ENCODE measurements at regions not wholly inside any gene's neighbourhood (a gene's known extent, or its start where the extent isn't known, plus 50 kb on each side); places are given as distances from the start of the nearest gene placed in this dataset.

DNA sequence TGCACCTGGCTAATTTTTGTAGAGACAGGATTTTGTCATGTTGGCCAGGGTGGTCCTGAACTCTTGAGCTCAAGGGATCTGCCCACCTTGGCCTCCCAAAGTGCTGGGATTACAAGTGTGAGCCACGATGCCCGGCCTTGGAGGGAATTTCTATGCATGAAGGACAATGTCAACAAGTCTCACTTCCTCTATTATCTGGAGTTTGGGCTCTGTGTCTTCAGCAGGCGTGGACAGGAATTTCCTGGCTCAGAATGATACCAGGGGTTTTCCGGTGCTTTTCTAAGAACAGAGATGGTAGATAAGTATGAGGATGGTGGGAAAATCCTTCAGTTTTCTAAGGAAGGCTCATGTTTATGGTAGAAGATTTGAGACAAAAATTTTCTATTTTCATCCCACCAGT, 75.0 kb upstream of the CCDC60 start:
- ChIA-PET POLR2A (no interaction called here), CTCF (interaction anchor here (1.4 kb wide), 1 partner anchor 23 kb away, joined by 3 read pairs; no protein-coding TSS in a partner anchor)
- no peak overlapping the region for H3K27ac ChIP-seq (ENCODE audit: low read depth in 2 of 2, low read length in 1 of 2)
- H3K4me2 ChIP-seq: no peak overlapping the region
- H3K9me3 ChIP-seq: no peaks in the 10 kb centered on the region
- TF ChIP-seq CHD2 (IDR thresholded peaks at IDR 0.05; ENCODE audit: low read length, partially characterized antibody): no peak
- TF ChIP-seq, protein P1, sequence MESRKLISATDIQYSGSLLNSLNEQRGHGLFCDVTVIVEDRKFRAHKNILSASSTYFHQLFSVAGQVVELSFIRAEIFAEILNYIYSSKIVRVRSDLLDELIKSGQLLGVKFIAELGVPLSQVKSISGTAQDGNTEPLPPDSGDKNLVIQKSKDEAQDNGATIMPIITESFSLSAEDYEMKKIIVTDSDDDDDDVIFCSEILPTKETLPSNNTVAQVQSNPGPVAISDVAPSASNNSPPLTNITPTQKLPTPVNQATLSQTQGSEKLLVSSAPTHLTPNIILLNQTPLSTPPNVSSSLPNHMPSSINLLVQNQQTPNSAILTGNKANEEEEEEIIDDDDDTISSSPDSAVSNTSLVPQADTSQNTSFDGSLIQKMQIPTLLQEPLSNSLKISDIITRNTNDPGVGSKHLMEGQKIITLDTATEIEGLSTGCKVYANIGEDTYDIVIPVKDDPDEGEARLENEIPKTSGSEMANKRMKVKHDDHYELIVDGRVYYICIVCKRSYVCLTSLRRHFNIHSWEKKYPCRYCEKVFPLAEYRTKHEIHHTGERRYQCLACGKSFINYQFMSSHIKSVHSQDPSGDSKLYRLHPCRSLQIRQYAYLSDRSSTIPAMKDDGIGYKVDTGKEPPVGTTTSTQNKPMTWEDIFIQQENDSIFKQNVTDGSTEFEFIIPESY (IDR thresholded peaks at IDR 0.05; ENCODE audit: borderline replicate concordance, low read depth): no peak
- no peak for TF ChIP-seq FOXJ3 (CRISPR knock-in tag; IDR thresholded peaks at IDR 0.05)
- TF ChIP-seq TCF12 (IDR thresholded peaks at IDR 0.05): no peak
- TF ChIP-seq MEF2A (IDR thresholded peaks at IDR 0.05; ENCODE audit: borderline replicate concordance, low read depth): no peak
- no peak for TF ChIP-seq FOSL2 (IDR thresholded peaks at IDR 0.05; ENCODE audit: borderline replicate concordance, low read depth)
- no peak for TF ChIP-seq RXRA (IDR thresholded peaks at IDR 0.05; ENCODE audit: borderline replicate concordance, low read depth)
- TF ChIP-seq, protein P2, sequence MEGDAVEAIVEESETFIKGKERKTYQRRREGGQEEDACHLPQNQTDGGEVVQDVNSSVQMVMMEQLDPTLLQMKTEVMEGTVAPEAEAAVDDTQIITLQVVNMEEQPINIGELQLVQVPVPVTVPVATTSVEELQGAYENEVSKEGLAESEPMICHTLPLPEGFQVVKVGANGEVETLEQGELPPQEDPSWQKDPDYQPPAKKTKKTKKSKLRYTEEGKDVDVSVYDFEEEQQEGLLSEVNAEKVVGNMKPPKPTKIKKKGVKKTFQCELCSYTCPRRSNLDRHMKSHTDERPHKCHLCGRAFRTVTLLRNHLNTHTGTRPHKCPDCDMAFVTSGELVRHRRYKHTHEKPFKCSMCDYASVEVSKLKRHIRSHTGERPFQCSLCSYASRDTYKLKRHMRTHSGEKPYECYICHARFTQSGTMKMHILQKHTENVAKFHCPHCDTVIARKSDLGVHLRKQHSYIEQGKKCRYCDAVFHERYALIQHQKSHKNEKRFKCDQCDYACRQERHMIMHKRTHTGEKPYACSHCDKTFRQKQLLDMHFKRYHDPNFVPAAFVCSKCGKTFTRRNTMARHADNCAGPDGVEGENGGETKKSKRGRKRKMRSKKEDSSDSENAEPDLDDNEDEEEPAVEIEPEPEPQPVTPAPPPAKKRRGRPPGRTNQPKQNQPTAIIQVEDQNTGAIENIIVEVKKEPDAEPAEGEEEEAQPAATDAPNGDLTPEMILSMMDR (IDR thresholded peaks at IDR 0.05): no peak
- no peak for TF ChIP-seq YY1 (IDR thresholded peaks at IDR 0.05; ENCODE audit: low read depth)
- no peak for TF ChIP-seq SIN3A (IDR thresholded peaks at IDR 0.05; ENCODE audit: borderline replicate concordance, low read depth, low read length)
- no peaks in the 10 kb centered on the region for H3K79me2 ChIP-seq (ENCODE audit: insufficient read depth)
- no peak overlapping the region for H3K4me3 ChIP-seq (ENCODE audit: low read depth in 2 of 2, low read length in 1 of 2)
- H4K20me1 ChIP-seq (ENCODE audit: insufficient read depth): no peaks in the 10 kb centered on the region
- no peaks in the 10 kb centered on the region for H3F3A ChIP-seq (replicated peaks; ENCODE audit: insufficient read depth)
- H3K9me2 ChIP-seq: no peaks in the 10 kb centered on the region
- H3K4me1 ChIP-seq (ENCODE audit: control insufficient read depth in 1 of 2, insufficient read depth in 2 of 2, low read depth in 1 of 2, low read length in 1 of 2): no peaks in the 10 kb centered on the region; a peak in 1 of 4 replicates
- H3K36me3 ChIP-seq (replicated peaks in 1 of 2; ENCODE audit: control insufficient read depth in 1 of 2, insufficient read depth in 2 of 2, low read length in 1 of 2): no peaks in the 10 kb centered on the region
- H3K27me3 ChIP-seq (ENCODE audit: insufficient read depth): no peaks in the 10 kb centered on the region
- WGBS (ENCODE audit: low lambda C conversion rate): 25% methylated on average over 4 of the region's 4 CpGs
- no peak overlapping the region for H3K9ac ChIP-seq
- DNase-seq: no peak
- no peak overlapping the region for H2AFZ ChIP-seq (ENCODE audit: low read depth)

DNA sequence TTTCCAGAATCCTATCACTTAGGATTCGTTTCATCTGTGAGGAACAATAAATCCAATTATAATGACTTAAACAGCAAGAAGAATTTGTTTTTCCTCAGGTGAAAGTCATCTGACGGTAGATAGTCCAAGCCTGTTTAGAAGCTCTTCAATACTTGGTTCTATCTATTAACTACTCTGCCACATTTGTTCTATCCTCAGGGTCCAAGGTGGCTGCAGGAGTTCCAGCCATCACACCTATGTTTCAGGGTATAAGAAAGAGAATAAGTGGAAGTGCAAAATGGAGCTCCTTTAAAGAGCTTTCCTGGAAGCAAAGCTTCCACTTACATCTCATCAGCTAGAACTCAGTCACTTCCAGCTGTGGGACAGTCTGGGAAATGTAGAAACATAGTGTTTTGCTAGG, 72.1 kb upstream of the CCDC60 start:
- POLR2A ChIA-PET: no interaction called here
- H3K36me3 ChIP-seq (replicated peaks in 1 of 2; ENCODE audit: control insufficient read depth in 1 of 2, insufficient read depth in 2 of 2, low read length in 1 of 2): no peaks in the 10 kb centered on the region
- no peaks in the 10 kb centered on the region for H3K9me2 ChIP-seq
- no peaks in the 10 kb centered on the region for H3K79me2 ChIP-seq (ENCODE audit: insufficient read depth)
- TF ChIP-seq, protein P3, sequence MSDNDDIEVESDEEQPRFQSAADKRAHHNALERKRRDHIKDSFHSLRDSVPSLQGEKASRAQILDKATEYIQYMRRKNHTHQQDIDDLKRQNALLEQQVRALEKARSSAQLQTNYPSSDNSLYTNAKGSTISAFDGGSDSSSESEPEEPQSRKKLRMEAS (IDR thresholded peaks at IDR 0.05; ENCODE audit: low read depth): no peak
- no peak for TF ChIP-seq SIN3A (IDR thresholded peaks at IDR 0.05; ENCODE audit: borderline replicate concordance, low read depth, low read length)
- TF ChIP-seq, protein P1 (IDR thresholded peaks at IDR 0.05; ENCODE audit: borderline replicate concordance, low read depth): no peak
- no peak for TF ChIP-seq GATA2 (CRISPR knock-in tag; IDR thresholded peaks at IDR 0.05)
- no peak for TF ChIP-seq MEF2A (IDR thresholded peaks at IDR 0.05; ENCODE audit: borderline replicate concordance, low read depth)
- no peak for TF ChIP-seq FOSL2 (IDR thresholded peaks at IDR 0.05; ENCODE audit: borderline replicate concordance, low read depth)
- TF ChIP-seq RCOR1 (IDR thresholded peaks at IDR 0.05; ENCODE audit: low read length): no peak
- TF ChIP-seq, protein P4, sequence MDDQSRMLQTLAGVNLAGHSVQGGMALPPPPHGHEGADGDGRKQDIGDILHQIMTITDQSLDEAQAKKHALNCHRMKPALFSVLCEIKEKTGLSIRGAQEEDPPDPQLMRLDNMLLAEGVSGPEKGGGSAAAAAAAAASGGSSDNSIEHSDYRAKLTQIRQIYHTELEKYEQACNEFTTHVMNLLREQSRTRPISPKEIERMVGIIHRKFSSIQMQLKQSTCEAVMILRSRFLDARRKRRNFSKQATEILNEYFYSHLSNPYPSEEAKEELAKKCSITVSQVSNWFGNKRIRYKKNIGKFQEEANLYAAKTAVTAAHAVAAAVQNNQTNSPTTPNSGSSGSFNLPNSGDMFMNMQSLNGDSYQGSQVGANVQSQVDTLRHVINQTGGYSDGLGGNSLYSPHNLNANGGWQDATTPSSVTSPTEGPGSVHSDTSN (IDR thresholded peaks at IDR 0.05): no peak
- TF ChIP-seq RAD21 (IDR thresholded peaks at IDR 0.05; ENCODE audit: low read length): no peak
- no peak for TF ChIP-seq TAF1 (IDR thresholded peaks at IDR 0.05; ENCODE audit: borderline replicate concordance, low read depth, low read length)
- H3K27ac ChIP-seq (ENCODE audit: low read depth in 2 of 2, low read length in 1 of 2): no peak overlapping the region
- H3K9ac ChIP-seq: no peak overlapping the region
- no peaks in the 10 kb centered on the region for H3K9me3 ChIP-seq
- no peak overlapping the region for H2AFZ ChIP-seq (ENCODE audit: low read depth)
- H3K4me2 ChIP-seq: no peak overlapping the region
- H4K20me1 ChIP-seq (ENCODE audit: insufficient read depth): no peaks in the 10 kb centered on the region
- WGBS (ENCODE audit: low lambda C conversion rate): 34% methylated on average over 2 of the region's 2 CpGs
- DNase-seq: no peak
- no peaks in the 10 kb centered on the region for H3F3A ChIP-seq (replicated peaks; ENCODE audit: insufficient read depth)
- no peaks in the 10 kb centered on the region; a peak in 1 of 4 replicates for H3K4me1 ChIP-seq (ENCODE audit: control insufficient read depth in 1 of 2, insufficient read depth in 2 of 2, low read depth in 1 of 2, low read length in 1 of 2)
- CTCF ChIA-PET: interaction anchor here (1.2 to 2.1 kb wide), 3 partner anchors 22 to 151 kb away, joined by 3 to 7 read pairs (median 3); no protein-coding TSS in a partner anchor
- H3K4me3 ChIP-seq (ENCODE audit: low read depth in 2 of 2, low read length in 1 of 2): no peak overlapping the region
- no peaks in the 10 kb centered on the region for H3K27me3 ChIP-seq (ENCODE audit: insufficient read depth)
